OCI-LY3 (cell line): ENCODE measurements at regions not wholly inside any gene's neighbourhood (a gene's known extent, or its start where the extent isn't known, plus 50 kb on each side); places are given as distances from the start of the nearest gene placed in this dataset.

Experiments used
- H2AFZ ChIP-seq: fragments of 200-600, 300-600 bp; shearing (Covaris generic); 2 replicates; pipeline ENCODE4 v1.6.0; 2014; ENCODE audit warnings: antibody characterized with exemption, low read depth, low read length
- H3K27ac ChIP-seq: fragments of 200-600, 300-600 bp; sonication (generic); 2 replicates; pipeline ENCODE4 v1.5.1; 2014; ENCODE audit warnings: mild to moderate bottlenecking, low read length, moderate library complexity, mixed read lengths
- H3K27me3 ChIP-seq: fragments of 200-600, 300-600 bp; sonication (generic); 2 replicates; pipeline ENCODE4 v1.6.1; 2014; ENCODE audit warnings: low read depth, low read length, mixed read lengths
- H3K36me3 ChIP-seq: fragments of 200-600, 300-600 bp; sonication (generic); replicated peaks from 2 replicates; pipeline ENCODE3; 2014; ENCODE audit warnings: low read depth, low read length, mixed read lengths
- H3K4me1 ChIP-seq: fragments of 300-600, 200-600 bp; sonication (generic); 2 replicates; pipeline ENCODE4 v1.6.1; 2014; ENCODE audit warnings: low read length, mixed read lengths
- H3K4me2 ChIP-seq: fragments of 200-600, 300-600 bp; sonication (generic); 2 replicates; pipeline ENCODE4 v1.6.1; 2014; ENCODE audit warnings: low read length, mixed read lengths
- H3K4me3 ChIP-seq: fragments of 300-600, 200-600 bp; sonication (generic); 2 replicates; pipeline ENCODE4 v1.5.1; 2014; ENCODE audit warnings: antibody characterized with exemption, mild to moderate bottlenecking, low read length, moderate library complexity
- H3K79me2 ChIP-seq: fragments of 300-600, 200-600 bp; shearing (Covaris generic); 2 replicates; pipeline ENCODE4 v1.6.1; 2014; ENCODE audit warnings: mild to moderate bottlenecking, low read length, mixed read lengths
- H3K9ac ChIP-seq: fragments of 300-600, 200-600 bp; shearing (Covaris generic); 2 replicates; pipeline ENCODE4 v1.6.0; 2014; ENCODE audit warnings: mild to moderate bottlenecking, low read length, moderate library complexity
- H3K9me3 ChIP-seq: fragments of 200-600, 300-600 bp; shearing (Covaris generic); 2 replicates; pipeline ENCODE4 v1.6.1; 2014; ENCODE audit warnings: low read length, mixed read lengths; ENCODE audit not compliant: insufficient read depth
- H4K20me1 ChIP-seq: fragments of 200-600, 300-600 bp; sonication (generic); 2 replicates; pipeline ENCODE4 v1.6.1; 2016; ENCODE audit warnings: low read length, mixed read lengths; ENCODE audit not compliant: insufficient read depth
- CTCF ChIP-seq: fragments of 200-600, 300-600 bp; sonication (generic); IDR thresholded peaks from 2 replicates; pipeline ENCODE4 v1.5.1; 2014; ENCODE audit warnings: antibody characterized with exemption, low read length, low read depth
- EZH2phosphoT487 ChIP-seq: fragments of 200-600 bp; shearing (Covaris generic); IDR thresholded peaks from 2 replicates; pipeline ENCODE4 v1.6.1; 2018; ENCODE audit warnings: antibody characterized with exemption, mixed run types, low read depth

- Histone ChIP-seq H3K36me3 (no peaks in the 10 kb centered on the region), H3K9ac (no peak overlapping the region), H3K4me2 (no peak overlapping the region), H2AFZ (no peak overlapping the region), H3K27ac (no peak overlapping the region), H3K27me3 (no peaks in the 10 kb centered on the region), H3K4me3 (no peak overlapping the region), H3K79me2 (no peaks in the 10 kb centered on the region), H3K4me1 (no peaks in the 10 kb centered on the region), H4K20me1 (no peaks in the 10 kb centered on the region), H3K9me3 (no peaks in the 10 kb centered on the region)
- TF ChIP-seq CTCF (no peak), EZH2phosphoT487 (no peak)
These were observed 923.6 kb downstream of the GATA3 start for GRCh38 chr10:8978100-8978499.

GRCh38 chr10:8979976-8980375, 925.5 kb downstream of the GATA3 start:
- no peak overlapping the region for H2AFZ ChIP-seq
- no peak overlapping the region for H3K4me2 ChIP-seq
- H3K27me3 ChIP-seq: no peaks in the 10 kb centered on the region
- H4K20me1 ChIP-seq: no peaks in the 10 kb centered on the region
- H3K9ac ChIP-seq: no peak overlapping the region
- H3K36me3 ChIP-seq: no peaks in the 10 kb centered on the region
- TF ChIP-seq CTCF (no peak), EZH2phosphoT487 (no peak)
- H3K27ac ChIP-seq: no peak overlapping the region
- H3K4me3 ChIP-seq: no peak overlapping the region
- no peaks in the 10 kb centered on the region for H3K9me3 ChIP-seq
- no peaks in the 10 kb centered on the region for H3K4me1 ChIP-seq
- no peaks in the 10 kb centered on the region for H3K79me2 ChIP-seq

- Histone ChIP-seq H3K9ac (no peak overlapping the region), H3K27me3 (no peaks in the 10 kb centered on the region), H3K4me1 (no peaks in the 10 kb centered on the region), H3K27ac (no peak overlapping the region), H2AFZ (no peak overlapping the region), H4K20me1 (no peaks in the 10 kb centered on the region), H3K4me3 (no peak overlapping the region), H3K4me2 (no peak overlapping the region), H3K36me3 (no peaks in the 10 kb centered on the region), H3K9me3 (no peaks in the 10 kb centered on the region), H3K79me2 (no peaks in the 10 kb centered on the region)
- TF ChIP-seq CTCF (no peak), EZH2phosphoT487 (no peak)
These were observed 926.8 kb downstream of the GATA3 start for GRCh38 chr10:8981277-8981676.

GRCh38 chr10:8985651-8986050, 931.2 kb downstream of the GATA3 start:
- Histone ChIP-seq H3K4me3 (no peak overlapping the region), H3K79me2 (no peaks in the 10 kb centered on the region), H3K9ac (no peak overlapping the region), H3K27ac (no peak overlapping the region), H4K20me1 (no peaks in the 10 kb centered on the region), H3K4me1 (no peaks in the 10 kb centered on the region), H3K36me3 (no peaks in the 10 kb centered on the region), H3K27me3 (no peaks in the 10 kb centered on the region), H2AFZ (no peak overlapping the region), H3K9me3 (no peaks in the 10 kb centered on the region), H3K4me2 (no peak overlapping the region)
- TF ChIP-seq EZH2phosphoT487 (no peak), CTCF (no peak)
